ENCODE measurements at regions not wholly inside any gene's neighbourhood (a gene's known extent, or its start where the extent isn't known, plus 50 kb on each side); places are given as distances from the start of the nearest gene placed in this dataset.

GRCh38 chr11:11105361-11105760 is 247.5 kb upstream of the ZBED5 start:
- ATAC-seq (ENCODE audit: low read depth) (no peak), DNase-seq (ENCODE audit: low spot score) (no peak)
- Histone ChIP-seq H3K4me1 (ENCODE audit: insufficient read depth, poor library complexity, severe bottlenecking) (no peaks in the 10 kb centered on the region), H3K27me3 (ENCODE audit: insufficient read depth, poor library complexity, severe bottlenecking) (peaks cover 16% of the 10 kb centered on the region), H3K27ac (ENCODE audit: poor library complexity, severe bottlenecking) (no peak overlapping the region), H3K9me3 (ENCODE audit: severe bottlenecking) (no peaks in the 10 kb centered on the region), H3K36me3 (ENCODE audit: low read depth) (no peaks in the 10 kb centered on the region), H3K4me3 (ENCODE audit: severe bottlenecking) (no peak overlapping the region)
- TF ChIP-seq CTCF (IDR thresholded peaks at IDR 0.05; ENCODE audit: poor library complexity, severe bottlenecking) = no peak

DNA sequence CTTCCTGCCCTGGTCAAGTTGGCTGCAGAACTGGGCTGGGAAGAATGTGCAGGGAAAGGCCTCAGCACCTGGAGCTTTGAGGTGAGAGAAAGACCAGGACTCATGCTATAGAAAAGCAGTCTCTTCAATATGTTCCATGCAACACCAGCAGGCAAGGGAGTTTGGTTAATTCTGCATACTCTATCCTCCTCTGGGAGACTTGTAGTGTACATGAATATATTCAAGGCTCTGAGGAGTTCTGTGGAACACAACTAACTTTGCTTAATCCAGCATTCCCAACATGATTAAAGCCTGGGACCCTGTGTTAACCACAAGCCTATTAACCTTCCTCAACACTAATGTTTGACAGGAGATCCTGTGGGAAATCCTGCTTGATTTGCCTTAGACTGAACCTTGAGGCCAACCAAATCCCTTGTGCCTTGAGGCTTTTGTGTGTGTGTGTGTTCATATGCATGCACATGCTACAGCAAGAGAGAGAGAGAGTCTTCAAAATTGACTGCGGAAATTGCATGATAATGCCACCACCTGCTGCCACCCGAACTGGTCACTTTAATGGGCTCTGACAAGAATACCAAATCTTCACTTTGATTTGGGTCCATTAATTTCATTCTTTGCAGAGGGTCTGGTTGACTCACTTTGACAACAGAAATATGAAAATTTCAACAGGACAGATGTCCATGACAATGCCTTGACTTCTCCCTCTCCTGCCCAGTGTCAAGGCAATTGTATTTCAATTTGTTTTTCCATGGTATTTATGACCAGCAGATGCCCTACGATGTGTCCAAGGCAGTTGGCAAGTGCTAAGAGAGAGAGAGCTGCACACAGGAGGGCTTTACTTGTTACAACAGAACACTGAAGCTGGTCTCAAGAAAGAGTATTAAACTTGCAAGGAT is 238.2 kb upstream of the ZBED5 start:
- Histone ChIP-seq H3K4me1 (ENCODE audit: insufficient read depth, poor library complexity, severe bottlenecking) (no peaks in the 10 kb centered on the region), H3K36me3 (ENCODE audit: low read depth) (no peaks in the 10 kb centered on the region), H3K4me3 (ENCODE audit: severe bottlenecking) (no peak overlapping the region), H3K9me3 (ENCODE audit: severe bottlenecking) (no peaks in the 10 kb centered on the region), H3K27me3 (ENCODE audit: insufficient read depth, poor library complexity, severe bottlenecking) (peaks cover 16% of the 10 kb centered on the region), H3K27ac (ENCODE audit: poor library complexity, severe bottlenecking) (no peak overlapping the region)
- DNase-seq (ENCODE audit: low spot score) (no peak), ATAC-seq (ENCODE audit: low read depth) (no peak)
- TF ChIP-seq CTCF (IDR thresholded peaks at IDR 0.05; ENCODE audit: poor library complexity, severe bottlenecking) = no peak

GRCh38 chr11:11090495-11090894 is 232.6 kb upstream of the ZBED5 start:
- no peak overlapping the region for H3K27ac ChIP-seq (ENCODE audit: poor library complexity, severe bottlenecking)
- no peaks in the 10 kb centered on the region for H3K9me3 ChIP-seq (ENCODE audit: severe bottlenecking)
- no peaks in the 10 kb centered on the region for H3K27me3 ChIP-seq (ENCODE audit: insufficient read depth, poor library complexity, severe bottlenecking)
- ATAC-seq (ENCODE audit: low read depth) (no peak), DNase-seq (ENCODE audit: low spot score) (no peak)
- TF ChIP-seq CTCF (IDR thresholded peaks at IDR 0.05; ENCODE audit: poor library complexity, severe bottlenecking) = no peak
- no peaks in the 10 kb centered on the region for H3K4me1 ChIP-seq (ENCODE audit: insufficient read depth, poor library complexity, severe bottlenecking)
- no peaks in the 10 kb centered on the region for H3K36me3 ChIP-seq (ENCODE audit: low read depth)
- no peak overlapping the region for H3K4me3 ChIP-seq (ENCODE audit: severe bottlenecking)

- no peak overlapping the region for H3K27ac ChIP-seq (ENCODE audit: poor library complexity, severe bottlenecking)
- H3K4me1 ChIP-seq (ENCODE audit: insufficient read depth, poor library complexity, severe bottlenecking) = no peaks in the 10 kb centered on the region
- no peak for DNase-seq (ENCODE audit: low spot score)
- no peaks in the 10 kb centered on the region for H3K9me3 ChIP-seq (ENCODE audit: severe bottlenecking)
- ATAC-seq (ENCODE audit: low read depth) = no peak
- no peaks in the 10 kb centered on the region for H3K36me3 ChIP-seq (ENCODE audit: low read depth)
- H3K27me3 ChIP-seq (ENCODE audit: insufficient read depth, poor library complexity, severe bottlenecking) = no peaks in the 10 kb centered on the region
- no peak overlapping the region for H3K4me3 ChIP-seq (ENCODE audit: severe bottlenecking)
- TF ChIP-seq CTCF (IDR thresholded peaks at IDR 0.05; ENCODE audit: poor library complexity, severe bottlenecking) = no peak
These were observed 232.0 kb upstream of the ZBED5 start for GRCh38 chr11:11089805-11090204.

- no peak for TF ChIP-seq CTCF (IDR thresholded peaks at IDR 0.05; ENCODE audit: poor library complexity, severe bottlenecking)
- Histone ChIP-seq H3K9me3 (ENCODE audit: severe bottlenecking) (no peaks in the 10 kb centered on the region), H3K36me3 (ENCODE audit: low read depth) (no peaks in the 10 kb centered on the region), H3K27me3 (ENCODE audit: insufficient read depth, poor library complexity, severe bottlenecking) (peaks cover 4% of the 10 kb centered on the region), H3K4me3 (ENCODE audit: severe bottlenecking) (no peak overlapping the region), H3K27ac (ENCODE audit: poor library complexity, severe bottlenecking) (no peak overlapping the region), H3K4me1 (ENCODE audit: insufficient read depth, poor library complexity, severe bottlenecking) (no peaks in the 10 kb centered on the region)
- DNase-seq (ENCODE audit: low spot score) (no peak), ATAC-seq (ENCODE audit: low read depth) (no peak)
These were observed 229.1 kb upstream of the ZBED5 start for GRCh38 chr11:11086979-11087378.
